ENCODE measurements at regions not wholly inside any gene's neighbourhood (a gene's known extent, or its start where the extent isn't known, plus 50 kb on each side); places are given as distances from the start of the nearest gene placed in this dataset.

DNA sequence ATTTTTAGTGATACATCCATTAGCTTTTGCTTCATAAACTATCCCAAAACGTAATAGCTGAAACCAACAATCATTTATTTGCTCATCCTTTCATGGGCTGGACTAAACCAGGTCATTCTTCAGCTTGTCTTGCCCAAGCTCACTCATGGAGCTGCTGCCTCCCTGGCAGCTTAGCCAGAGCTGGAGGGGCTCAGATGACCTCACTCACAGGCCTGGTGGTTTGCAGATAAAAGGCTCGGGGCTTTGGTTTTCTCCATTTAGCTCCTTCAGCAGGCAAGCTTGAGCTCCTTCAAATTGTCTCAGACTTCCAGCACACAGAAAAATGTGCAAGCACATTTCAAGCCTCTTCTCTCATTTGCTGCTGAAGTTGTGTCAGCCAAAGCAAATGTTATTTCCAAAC is 139.1 kb downstream of the BTBD3 start:
- in situ Hi-C loops (cut with MboI): no loop called here
- no peak overlapping the region for H3K4me3 ChIP-seq
- no peak for TF ChIP-seq NR4A1 (CRISPR knock-in tag; IDR thresholded peaks at IDR 0.05)
- TF ChIP-seq NR4A1 (tag; IDR thresholded peaks at IDR 0.05): no peak
- no peak for TF ChIP-seq ZBTB2 (IDR thresholded peaks at IDR 0.05)
- no peak for TF ChIP-seq ZNF717 (CRISPR knock-in tag; IDR thresholded peaks at IDR 0.05)
- no peak for TF ChIP-seq ZNF282 (CRISPR knock-in tag; IDR thresholded peaks at IDR 0.05)
- no peak for TF ChIP-seq RB1 (IDR thresholded peaks at IDR 0.05; ENCODE audit: low read depth)
- TF ChIP-seq BHLHE40 (IDR thresholded peaks at IDR 0.05; ENCODE audit: low read length): no peak
- ChIA-PET POLR2A (no interaction called here), CTCF (ENCODE audit: low intra/inter-chr PET ratio) (no interaction called here)
- H3K27ac ChIP-seq (ENCODE audit: extremely low read depth, low read depth, low read length): no peak overlapping the region
- H3K9ac ChIP-seq (ENCODE audit: insufficient read depth in 1 of 2, low read depth in 2 of 2, low read length in 2 of 2): no peak overlapping the region
- intact Hi-C loops (cut with micrococcal nuclease): no loop called here
- no peaks in the 10 kb centered on the region for H3K79me2 ChIP-seq (ENCODE audit: control insufficient read depth, insufficient read depth, low read length)
- no peak for ATAC-seq
- 0% methylated on average over 1 of the region's 2 CpGs for WGBS (ENCODE audit: insufficient coverage, low coverage, missing lambda C conversion rate)
- no peaks in the 10 kb centered on the region for H3K4me1 ChIP-seq (replicated peaks in 1 of 2; ENCODE audit: control insufficient read depth in 2 of 2, insufficient read depth in 2 of 2, low read length in 2 of 2)
- no peaks in the 10 kb centered on the region for H3K9me1 ChIP-seq (ENCODE audit: control insufficient read depth, insufficient read depth, low read length)
- no peaks in the 10 kb centered on the region for H3K27me3 ChIP-seq (ENCODE audit: control insufficient read depth in 2 of 2, insufficient read depth in 2 of 2, low read length in 2 of 2)
- DNase-seq (ENCODE audit: extremely low read depth in 1 of 4, low spot score in 3 of 4): no peak
- H3K4me2 ChIP-seq (ENCODE audit: insufficient read depth, low read length): no peak overlapping the region
- H3K36me3 ChIP-seq (ENCODE audit: control insufficient read depth, insufficient read depth, low read length): no peaks in the 10 kb centered on the region
- no peaks in the 10 kb centered on the region for H3K9me3 ChIP-seq (replicated peaks; ENCODE audit: control insufficient read depth, insufficient read depth, low read depth, low read length)
- FAIRE-seq: no peak
- no peaks in the 10 kb centered on the region for H4K20me1 ChIP-seq (replicated peaks; ENCODE audit: control insufficient read depth, insufficient read depth, low read length)
- no TSS peak for BruUV-seq (replicated peaks)
- H2AFZ ChIP-seq (ENCODE audit: low read depth, low read length): no peak overlapping the region

DNA sequence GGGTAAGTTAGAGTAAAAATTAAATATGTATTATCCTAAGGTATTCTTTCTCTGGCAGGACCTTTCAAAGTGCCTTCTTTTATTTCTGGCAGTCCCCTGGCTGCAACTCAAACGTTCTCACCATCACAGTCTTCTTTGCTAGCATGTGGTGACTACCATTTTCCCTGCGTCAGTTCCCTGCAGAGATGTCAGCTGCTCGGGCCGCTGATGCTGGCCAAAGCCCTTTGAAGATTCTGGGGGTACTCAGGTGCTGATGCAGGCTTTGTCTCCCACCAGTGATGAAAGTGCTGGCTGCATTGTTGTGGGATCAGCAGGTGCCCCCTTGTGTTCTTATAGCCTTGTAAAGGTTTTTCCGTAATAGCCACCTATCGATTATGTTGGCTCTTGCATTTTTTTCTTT is 140.1 kb downstream of the BTBD3 start:
- WGBS (ENCODE audit: insufficient coverage, low coverage, missing lambda C conversion rate): 0% methylated on average over 6 of the region's 6 CpGs
- intact Hi-C loops (cut with micrococcal nuclease): no loop called here
- no peaks in the 10 kb centered on the region for H3K27me3 ChIP-seq (ENCODE audit: control insufficient read depth in 2 of 2, insufficient read depth in 2 of 2, low read length in 2 of 2)
- H2AFZ ChIP-seq (ENCODE audit: low read depth, low read length): no peak overlapping the region
- H3K79me2 ChIP-seq (ENCODE audit: control insufficient read depth, insufficient read depth, low read length): no peaks in the 10 kb centered on the region
- H3K4me2 ChIP-seq (ENCODE audit: insufficient read depth, low read length): no peak overlapping the region
- DNase-seq (ENCODE audit: extremely low read depth in 1 of 4, low spot score in 3 of 4) (no peak), FAIRE-seq (no peak), ATAC-seq (no peak)
- in situ Hi-C loops (cut with MboI): no loop called here
- no peak overlapping the region for H3K4me3 ChIP-seq
- ChIA-PET POLR2A (no interaction called here), CTCF (ENCODE audit: low intra/inter-chr PET ratio) (no interaction called here)
- BruUV-seq (replicated peaks): no TSS peak
- no peak overlapping the region for H3K27ac ChIP-seq (ENCODE audit: extremely low read depth, low read depth, low read length)
- H4K20me1 ChIP-seq (replicated peaks; ENCODE audit: control insufficient read depth, insufficient read depth, low read length): no peaks in the 10 kb centered on the region
- no peaks in the 10 kb centered on the region for H3K9me1 ChIP-seq (ENCODE audit: control insufficient read depth, insufficient read depth, low read length)
- no peaks in the 10 kb centered on the region for H3K4me1 ChIP-seq (replicated peaks in 1 of 2; ENCODE audit: control insufficient read depth in 2 of 2, insufficient read depth in 2 of 2, low read length in 2 of 2)
- H3K9me3 ChIP-seq (replicated peaks; ENCODE audit: control insufficient read depth, insufficient read depth, low read depth, low read length): no peaks in the 10 kb centered on the region
- H3K9ac ChIP-seq (ENCODE audit: insufficient read depth in 1 of 2, low read depth in 2 of 2, low read length in 2 of 2): no peak overlapping the region
- no peaks in the 10 kb centered on the region for H3K36me3 ChIP-seq (ENCODE audit: control insufficient read depth, insufficient read depth, low read length)
- TF ChIP-seq NR1H2 (CRISPR knock-in tag; IDR thresholded peaks at IDR 0.05): no peak
- no peak for TF ChIP-seq SMC3 (conservative IDR thresholded peaks at IDR 0.05; ENCODE audit: insufficient read depth, low read depth, low read length)
- TF ChIP-seq SNRNP70 (optimal IDR thresholded peaks at IDR 0.05; ENCODE audit: low read depth, low read length): no peak
- TF ChIP-seq ZBTB8A (IDR thresholded peaks at IDR 0.05; ENCODE audit: partially characterized antibody): no peak
- no peak for TF ChIP-seq GTF2A2 (tag; IDR thresholded peaks at IDR 0.05)
- no peak for TF ChIP-seq MEF2D (tag; conservative IDR thresholded peaks at IDR 0.05; ENCODE audit: low read depth)
- TF ChIP-seq RAD51 (IDR thresholded peaks at IDR 0.05; ENCODE audit: borderline replicate concordance, low read depth): no peak
- TF ChIP-seq CHD2 (IDR thresholded peaks at IDR 0.05; ENCODE audit: low read depth, low read length): no peak
